Transverse colon (tissue), 4 donors: ENCODE measurements at regions not wholly inside any gene's neighbourhood (a gene's known extent, or its start where the extent isn't known, plus 50 kb on each side); places are given as distances from the start of the nearest gene placed in this dataset.

Experiments used
- POLR2A ChIP-seq: fragments of 450-650 bp; IDR thresholded peaks from one replicate; pipeline ENCODE4 v1.6.1; 2016; ENCODE audit warnings: antibody characterized with exemption, mild to moderate bottlenecking, moderate library complexity
- POLR2AphosphoS5 ChIP-seq, 3 donors: sonication (generic); formaldehyde crosslinking; IDR thresholded peaks; one replicate each; pipeline ENCODE4 v1.6.1; 2016; ENCODE audit warnings: antibody characterized with exemption in 3 of 3
- TF ChIP-seq, protein P1 (sequence below), 5 experiments: fragments of 200-600 bp in 3 of 5; fragments of 450-650 bp in 2 of 5; sonication (generic) in 3 of 5; IDR thresholded peaks; 1 replicate in 2 of 5; 2 replicates in 3 of 5; pipeline ENCODE4 v1.5.1; 2016 to 2017; ENCODE audit warnings: antibody characterized with exemption in 5 of 5, inconsistent platforms in 3 of 5, mild to moderate bottlenecking in 2 of 5, moderate library complexity in 1 of 5

DNA sequence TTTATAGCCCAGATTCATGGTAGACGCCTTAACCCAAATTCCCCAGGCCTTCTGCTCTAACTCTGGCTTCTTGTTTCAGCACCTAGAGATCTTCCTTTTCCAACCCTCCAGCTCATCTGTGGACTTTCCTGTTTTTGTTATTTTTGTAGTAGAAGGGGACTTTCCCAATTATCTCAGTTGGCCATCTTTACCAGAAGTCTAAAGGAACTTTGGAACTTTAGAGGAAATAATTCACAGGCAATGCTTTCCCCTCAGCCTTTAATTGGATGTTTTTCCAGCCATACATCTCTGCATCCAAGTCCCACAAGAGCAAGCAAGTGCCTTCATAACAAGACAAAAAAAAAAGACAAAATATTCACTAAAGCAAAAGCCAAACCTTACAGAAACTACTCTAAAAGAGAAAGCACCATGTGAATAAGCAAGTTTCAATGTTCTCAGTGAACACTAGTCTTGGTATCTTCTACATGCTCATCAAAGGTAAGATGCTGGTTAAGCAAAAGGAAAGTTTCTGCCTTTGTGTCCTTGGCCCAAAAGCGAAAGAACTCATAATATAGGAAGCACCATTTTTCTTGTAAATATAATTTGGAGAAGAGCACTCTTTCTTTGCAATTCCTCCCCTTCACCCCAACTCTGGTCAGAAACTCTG is 377.3 kb downstream of the SETD4 start:
- no peak for TF ChIP-seq POLR2A
- TF ChIP-seq, protein P1, sequence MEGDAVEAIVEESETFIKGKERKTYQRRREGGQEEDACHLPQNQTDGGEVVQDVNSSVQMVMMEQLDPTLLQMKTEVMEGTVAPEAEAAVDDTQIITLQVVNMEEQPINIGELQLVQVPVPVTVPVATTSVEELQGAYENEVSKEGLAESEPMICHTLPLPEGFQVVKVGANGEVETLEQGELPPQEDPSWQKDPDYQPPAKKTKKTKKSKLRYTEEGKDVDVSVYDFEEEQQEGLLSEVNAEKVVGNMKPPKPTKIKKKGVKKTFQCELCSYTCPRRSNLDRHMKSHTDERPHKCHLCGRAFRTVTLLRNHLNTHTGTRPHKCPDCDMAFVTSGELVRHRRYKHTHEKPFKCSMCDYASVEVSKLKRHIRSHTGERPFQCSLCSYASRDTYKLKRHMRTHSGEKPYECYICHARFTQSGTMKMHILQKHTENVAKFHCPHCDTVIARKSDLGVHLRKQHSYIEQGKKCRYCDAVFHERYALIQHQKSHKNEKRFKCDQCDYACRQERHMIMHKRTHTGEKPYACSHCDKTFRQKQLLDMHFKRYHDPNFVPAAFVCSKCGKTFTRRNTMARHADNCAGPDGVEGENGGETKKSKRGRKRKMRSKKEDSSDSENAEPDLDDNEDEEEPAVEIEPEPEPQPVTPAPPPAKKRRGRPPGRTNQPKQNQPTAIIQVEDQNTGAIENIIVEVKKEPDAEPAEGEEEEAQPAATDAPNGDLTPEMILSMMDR (IDR thresholded peaks at IDR 0.05): no peak
- no peak for TF ChIP-seq POLR2AphosphoS5 (IDR thresholded peaks at IDR 0.05)
